ENCODE measurements at regions not wholly inside any gene's neighbourhood (a gene's known extent, or its start where the extent isn't known, plus 50 kb on each side); places are given as distances from the start of the nearest gene placed in this dataset.

DNA sequence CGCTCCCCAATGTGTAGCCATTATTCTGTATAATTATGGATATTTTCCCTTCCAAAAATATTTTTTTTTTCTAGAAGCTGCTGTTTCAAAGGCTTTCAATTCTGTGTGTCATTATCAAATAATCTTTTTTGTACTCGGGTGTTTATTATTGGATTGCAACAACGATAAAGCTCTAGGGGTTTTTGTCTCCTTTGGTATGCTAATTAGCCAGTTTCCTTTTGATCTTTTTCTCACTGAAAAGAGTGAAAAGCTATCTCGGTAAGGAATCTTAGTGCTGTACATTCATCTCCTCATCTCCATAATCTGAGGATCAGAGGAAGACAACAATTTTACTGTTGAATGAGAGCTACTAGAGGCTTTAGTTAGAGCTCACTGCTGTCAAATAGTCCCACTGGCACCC, 136.6 kb downstream of the OLFM4 start:
- Histone ChIP-seq H2AFZ (ENCODE audit: control insufficient read depth, low read length) (no peak overlapping the region), H3K36me3 (ENCODE audit: control insufficient read depth in 2 of 2, extremely low read depth in 1 of 2, insufficient read depth in 2 of 2, low read length in 2 of 2) (no peaks in the 10 kb centered on the region), H3K27me3 (ENCODE audit: control insufficient read depth, extremely low read depth, insufficient read depth, low read length) (no peaks in the 10 kb centered on the region), H3K9me1 (ENCODE audit: control insufficient read depth, extremely low read depth, insufficient read depth, low read length) (no peaks in the 10 kb centered on the region), H3K4me2 (ENCODE audit: control insufficient read depth, extremely low read depth, insufficient read depth, low read depth, low read length) (no peak overlapping the region), H3K9me3 (ENCODE audit: control insufficient read depth, low read depth, low read length) (no peaks in the 10 kb centered on the region), H3K4me3 (ENCODE audit: control insufficient read depth in 2 of 3, extremely low read depth in 1 of 3, insufficient read depth in 2 of 3, low read depth in 1 of 3, low read length in 3 of 3) (no peak overlapping the region), H4K20me1 (ENCODE audit: control insufficient read depth, extremely low read depth, insufficient read depth, low read length) (no peaks in the 10 kb centered on the region), H3K4me1 (ENCODE audit: control insufficient read depth, extremely low read depth, insufficient read depth, low read length) (no peaks in the 10 kb centered on the region), H3K9ac (ENCODE audit: control insufficient read depth, extremely low read depth, insufficient read depth, low read length) (no peak overlapping the region), H3K27ac (ENCODE audit: control insufficient read depth, insufficient read depth, low read length) (no peak overlapping the region), H3K79me2 (ENCODE audit: control insufficient read depth, insufficient read depth, low read length) (no peaks in the 10 kb centered on the region)
- DNase-seq (ENCODE audit: low read depth, low spot score) (no peak), FAIRE-seq (no peak)
- TF ChIP-seq CTCF (optimal IDR thresholded peaks at IDR 0.05 in 1 of 3, IDR thresholded peaks at IDR 0.05 in 1 of 3, conservative IDR thresholded peaks at IDR 0.05 in 1 of 3; ENCODE audit: extremely low read depth in 1 of 3, insufficient read depth in 2 of 3, low read length in 3 of 3) (no peak), EZH2 (IDR thresholded peaks at IDR 0.05; ENCODE audit: low read length) (no peak)
- dilution Hi-C loops (cut with MboI; ENCODE audit: extremely low pct_ligation_motif_present, low sequenced_read_pairs): no loop called here

DNA sequence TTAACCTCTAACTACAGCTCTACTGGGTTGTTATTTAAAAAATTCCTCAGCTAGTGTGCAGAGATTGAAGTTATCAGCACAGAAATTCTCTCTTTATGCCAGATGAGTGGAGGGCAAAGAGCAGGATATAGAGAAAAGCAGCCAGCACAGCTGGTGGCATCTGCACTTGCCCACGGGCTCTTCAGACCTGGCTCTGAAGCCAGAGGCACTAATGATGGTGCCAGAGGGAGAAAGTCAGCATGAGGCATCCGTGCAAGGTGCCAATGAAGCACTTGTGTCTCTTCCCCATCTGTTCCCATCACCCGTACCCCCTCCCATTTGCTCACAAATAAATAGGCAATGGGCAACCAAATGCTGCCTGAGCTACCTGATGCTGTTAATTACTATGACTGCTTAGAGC, 138.9 kb downstream of the OLFM4 start:
- Histone ChIP-seq H3K4me1 (ENCODE audit: control insufficient read depth, extremely low read depth, insufficient read depth, low read length) (no peaks in the 10 kb centered on the region), H3K36me3 (ENCODE audit: control insufficient read depth in 2 of 2, extremely low read depth in 1 of 2, insufficient read depth in 2 of 2, low read length in 2 of 2) (no peaks in the 10 kb centered on the region), H2AFZ (ENCODE audit: control insufficient read depth, low read length) (no peak overlapping the region), H3K27ac (ENCODE audit: control insufficient read depth, insufficient read depth, low read length) (no peak overlapping the region), H3K9me3 (ENCODE audit: control insufficient read depth, low read depth, low read length) (no peaks in the 10 kb centered on the region), H3K9me1 (ENCODE audit: control insufficient read depth, extremely low read depth, insufficient read depth, low read length) (no peaks in the 10 kb centered on the region), H3K79me2 (ENCODE audit: control insufficient read depth, insufficient read depth, low read length) (no peaks in the 10 kb centered on the region), H3K9ac (ENCODE audit: control insufficient read depth, extremely low read depth, insufficient read depth, low read length) (no peak overlapping the region), H4K20me1 (ENCODE audit: control insufficient read depth, extremely low read depth, insufficient read depth, low read length) (no peaks in the 10 kb centered on the region), H3K4me3 (ENCODE audit: control insufficient read depth in 2 of 3, extremely low read depth in 1 of 3, insufficient read depth in 2 of 3, low read depth in 1 of 3, low read length in 3 of 3) (no peak overlapping the region), H3K4me2 (ENCODE audit: control insufficient read depth, extremely low read depth, insufficient read depth, low read depth, low read length) (no peak overlapping the region), H3K27me3 (ENCODE audit: control insufficient read depth, extremely low read depth, insufficient read depth, low read length) (no peaks in the 10 kb centered on the region)
- FAIRE-seq (no peak), DNase-seq (ENCODE audit: low read depth, low spot score) (no peak)
- no peak for TF ChIP-seq EZH2 (IDR thresholded peaks at IDR 0.05; ENCODE audit: low read length)
- TF ChIP-seq CTCF (optimal IDR thresholded peaks at IDR 0.05 in 1 of 3, IDR thresholded peaks at IDR 0.05 in 1 of 3, conservative IDR thresholded peaks at IDR 0.05 in 1 of 3; ENCODE audit: extremely low read depth in 1 of 3, insufficient read depth in 2 of 3, low read length in 3 of 3): no peak
- dilution Hi-C loops (cut with MboI; ENCODE audit: extremely low pct_ligation_motif_present, low sequenced_read_pairs): no loop called here
